Smooth muscle cell (in vitro differentiated cells): ENCODE measurements at regions not wholly inside any gene's neighbourhood (a gene's known extent, or its start where the extent isn't known, plus 50 kb on each side); places are given as distances from the start of the nearest gene placed in this dataset.

Source experiments
- DNase-seq: peaks from one replicate; lab custom pipeline; 2025; ENCODE audit not compliant: unreplicated experiment; lab: John Stamatoyannopoulos, UW
- H2AFZ ChIP-seq: fragments of 200-600 bp; sonication (generic); 2 replicates; pipeline ENCODE4 v1.6.0; 2016; ENCODE audit warnings: antibody characterized with exemption, low read depth, mild to moderate bottlenecking
- H3F3A ChIP-seq: fragments of 200-600 bp; sonication (generic); 2 replicates; pipeline ENCODE4 v1.6.0; 2017; ENCODE audit warnings: antibody characterized with exemption, low read depth
- H3K27ac ChIP-seq: fragments of 200-600 bp; sonication (generic); 2 replicates; pipeline ENCODE4 v1.5.1; 2016; ENCODE audit warnings: low read depth, mild to moderate bottlenecking
- H3K27me3 ChIP-seq: fragments of 200-600 bp; sonication (generic); 2 replicates; pipeline ENCODE4 v1.6.1; 2016; ENCODE audit warnings: low read depth, mild to moderate bottlenecking
- H3K36me3 ChIP-seq: fragments of 200-600 bp; sonication (generic); 2 replicates; pipeline ENCODE4 v1.5.1; 2016; ENCODE audit warnings: low read depth
- H3K4me1 ChIP-seq: fragments of 200-600 bp; sonication (generic); 2 replicates; pipeline ENCODE4 v1.5.1; 2016; ENCODE audit warnings: low read depth
- H3K4me2 ChIP-seq: fragments of 200-600 bp; sonication (generic); 2 replicates; pipeline ENCODE4 v1.6.0; 2016; ENCODE audit warnings: mild to moderate bottlenecking
- H3K4me3 ChIP-seq: fragments of 200-600 bp; sonication (generic); 2 replicates; pipeline ENCODE4 v1.5.1; 2016; ENCODE audit warnings: mild to moderate bottlenecking
- H3K79me2 ChIP-seq: fragments of 200-600 bp; sonication (generic); 2 replicates; pipeline ENCODE4 v1.6.0; 2016; ENCODE audit warnings: low read depth, mild to moderate bottlenecking
- H3K9ac ChIP-seq: fragments of 200-600 bp; sonication (generic); 2 replicates; pipeline ENCODE4 v1.6.0; 2016; ENCODE audit warnings: low read depth
- H3K9me3 ChIP-seq: fragments of 200-600 bp; sonication (generic); replicated peaks from 2 replicates; pipeline ENCODE4 v1.5.1; 2016; ENCODE audit warnings: low read depth
- H4K20me1 ChIP-seq: fragments of 200-600 bp; sonication (generic); 2 replicates; pipeline ENCODE4 v1.6.0; 2016; ENCODE audit warnings: low read depth
- WGBS: methylation state at CpG from one replicate; pipeline ENCODE4 v1.1.7; 2016; ENCODE audit warnings: low lambda C conversion rate; 5-methylcytosine and 5-hydroxymethylcytosine counted together
- TF ChIP-seq, protein P1 (sequence below): fragments of 200-600 bp; sonication (generic); IDR thresholded peaks from 2 replicates; pipeline ENCODE4 v1.5.1; 2017; ENCODE audit warnings: borderline replicate concordance, mild to moderate bottlenecking, antibody characterized with exemption; ENCODE audit not compliant: insufficient read depth, poor library complexity, severe bottlenecking

DNA sequence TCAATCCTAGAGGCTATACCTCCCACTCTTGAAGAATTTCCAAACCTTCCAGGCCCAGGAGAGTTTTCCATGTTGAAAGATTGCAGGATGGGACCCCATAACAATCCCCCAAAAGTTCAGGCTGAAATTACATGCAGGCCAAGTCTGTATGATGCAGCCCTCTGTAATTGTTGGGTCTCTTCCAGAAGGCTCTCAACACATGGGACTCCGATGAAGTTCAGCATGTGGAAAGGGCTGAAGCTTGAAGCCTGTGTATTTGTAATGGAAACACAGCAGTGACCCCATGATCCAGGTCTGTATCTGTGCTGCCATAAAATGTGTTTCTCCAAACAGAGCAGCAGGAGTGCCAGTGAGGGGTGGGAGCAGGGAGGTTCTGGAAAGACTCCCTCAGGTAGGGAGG is 202.5 kb upstream of the LYPLAL1 start:
- no peak overlapping the region for H3K27ac ChIP-seq
- H3F3A ChIP-seq: no peaks in the 10 kb centered on the region
- TF ChIP-seq, protein P1, sequence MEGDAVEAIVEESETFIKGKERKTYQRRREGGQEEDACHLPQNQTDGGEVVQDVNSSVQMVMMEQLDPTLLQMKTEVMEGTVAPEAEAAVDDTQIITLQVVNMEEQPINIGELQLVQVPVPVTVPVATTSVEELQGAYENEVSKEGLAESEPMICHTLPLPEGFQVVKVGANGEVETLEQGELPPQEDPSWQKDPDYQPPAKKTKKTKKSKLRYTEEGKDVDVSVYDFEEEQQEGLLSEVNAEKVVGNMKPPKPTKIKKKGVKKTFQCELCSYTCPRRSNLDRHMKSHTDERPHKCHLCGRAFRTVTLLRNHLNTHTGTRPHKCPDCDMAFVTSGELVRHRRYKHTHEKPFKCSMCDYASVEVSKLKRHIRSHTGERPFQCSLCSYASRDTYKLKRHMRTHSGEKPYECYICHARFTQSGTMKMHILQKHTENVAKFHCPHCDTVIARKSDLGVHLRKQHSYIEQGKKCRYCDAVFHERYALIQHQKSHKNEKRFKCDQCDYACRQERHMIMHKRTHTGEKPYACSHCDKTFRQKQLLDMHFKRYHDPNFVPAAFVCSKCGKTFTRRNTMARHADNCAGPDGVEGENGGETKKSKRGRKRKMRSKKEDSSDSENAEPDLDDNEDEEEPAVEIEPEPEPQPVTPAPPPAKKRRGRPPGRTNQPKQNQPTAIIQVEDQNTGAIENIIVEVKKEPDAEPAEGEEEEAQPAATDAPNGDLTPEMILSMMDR: no peak
- H2AFZ ChIP-seq: no peak overlapping the region
- no peaks in the 10 kb centered on the region for H3K27me3 ChIP-seq
- H3K4me2 ChIP-seq: no peak overlapping the region
- no peaks in the 10 kb centered on the region for H3K79me2 ChIP-seq
- no peaks in the 10 kb centered on the region for H3K36me3 ChIP-seq
- H4K20me1 ChIP-seq: no peaks in the 10 kb centered on the region
- no peaks in the 10 kb centered on the region for H3K9me3 ChIP-seq
- H3K4me3 ChIP-seq: no peak overlapping the region
- H3K9ac ChIP-seq: no peak overlapping the region
- 100% methylated on average over 1 of the region's 1 CpG for WGBS
- DNase-seq: no peak
- H3K4me1 ChIP-seq: no peaks in the 10 kb centered on the region

DNA sequence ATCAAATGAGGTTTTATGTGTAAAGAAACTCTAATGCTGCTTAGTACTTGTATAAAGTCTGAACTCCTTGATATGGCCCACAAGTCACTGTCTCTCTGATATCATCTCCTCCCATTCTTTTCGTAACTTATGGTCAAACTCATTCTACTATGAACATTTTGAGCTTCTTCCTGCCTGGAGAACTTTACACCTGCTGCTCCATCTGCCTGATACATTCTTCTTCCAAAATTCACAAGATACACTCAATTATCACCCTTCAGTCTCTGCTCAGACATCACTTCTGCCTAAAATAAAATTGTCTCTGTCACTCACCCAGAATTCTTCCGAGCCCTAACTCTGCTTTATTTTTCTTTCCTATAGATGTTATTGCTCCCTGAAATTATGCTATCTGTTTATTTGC is 192.8 kb upstream of the LYPLAL1 start:
- H3K79me2 ChIP-seq: no peaks in the 10 kb centered on the region
- no peak overlapping the region for H3K4me3 ChIP-seq
- H3K27me3 ChIP-seq: peaks cover 11% of the 10 kb centered on the region
- no peak overlapping the region for H2AFZ ChIP-seq
- TF ChIP-seq, protein P1: no peak
- H3K4me1 ChIP-seq: no peaks in the 10 kb centered on the region
- DNase-seq: no peak
- no peak overlapping the region for H3K27ac ChIP-seq
- no peak overlapping the region for H3K9ac ChIP-seq
- no peaks in the 10 kb centered on the region for H3K36me3 ChIP-seq
- 94% methylated on average over 2 of the region's 2 CpGs for WGBS
- H3F3A ChIP-seq: no peaks in the 10 kb centered on the region
- H3K9me3 ChIP-seq: no peaks in the 10 kb centered on the region
- no peaks in the 10 kb centered on the region for H4K20me1 ChIP-seq
- H3K4me2 ChIP-seq: no peak overlapping the region

DNA sequence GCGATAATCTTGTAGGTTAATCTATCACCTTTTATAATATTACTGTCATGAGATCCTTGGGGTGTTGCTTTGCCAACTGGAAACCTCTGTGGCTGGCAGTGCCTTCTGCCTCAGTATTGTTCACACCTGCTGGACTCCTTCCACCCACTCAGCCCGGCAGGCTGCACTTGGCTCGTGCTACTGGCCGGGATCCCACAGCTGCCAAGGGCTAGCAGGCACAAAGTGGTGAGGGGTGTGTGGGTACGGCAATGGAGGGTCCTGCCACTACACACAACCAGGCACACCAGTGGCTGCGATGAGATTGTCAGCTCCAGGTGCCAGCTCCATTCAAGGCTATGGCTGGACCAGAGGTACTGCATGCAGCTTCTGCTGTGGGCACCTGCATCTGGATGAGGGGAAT is 191.2 kb upstream of the LYPLAL1 start:
- Histone ChIP-seq H3K9me3 (no peaks in the 10 kb centered on the region), H3K27ac (no peak overlapping the region), H3K4me3 (no peak overlapping the region), H3F3A (no peaks in the 10 kb centered on the region), H4K20me1 (no peaks in the 10 kb centered on the region), H3K27me3 (peaks cover 14% of the 10 kb centered on the region), H3K4me2 (no peak overlapping the region), H3K9ac (no peak overlapping the region), H3K4me1 (no peaks in the 10 kb centered on the region), H2AFZ (no peak overlapping the region), H3K79me2 (no peaks in the 10 kb centered on the region), H3K36me3 (no peaks in the 10 kb centered on the region)
- WGBS: over 99% methylated on average over 6 of the region's 6 CpGs
- DNase-seq: no peak
- TF ChIP-seq, protein P1: no peak

DNA sequence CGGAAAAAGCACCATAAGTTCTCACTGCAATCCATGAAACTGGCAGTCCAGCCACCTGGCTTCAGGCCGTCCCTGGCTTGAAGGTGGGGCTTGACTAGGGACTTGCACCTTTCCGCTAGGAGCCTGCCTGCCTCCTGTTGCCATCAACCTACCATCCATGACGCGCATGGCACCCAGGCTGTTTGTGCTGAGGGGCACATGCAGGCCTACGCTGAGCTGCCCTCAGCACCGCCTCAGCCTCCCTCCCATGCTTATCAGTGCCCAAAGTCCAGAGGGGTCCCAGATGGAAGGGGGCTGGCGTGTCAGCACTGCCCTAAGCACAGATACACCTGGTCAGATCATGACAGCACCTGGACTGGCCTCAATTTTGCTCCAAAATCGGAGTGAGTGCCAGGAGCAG is 190.2 kb upstream of the LYPLAL1 start:
- H3K79me2 ChIP-seq: no peaks in the 10 kb centered on the region
- no peak overlapping the region for H3K4me3 ChIP-seq
- H4K20me1 ChIP-seq: no peaks in the 10 kb centered on the region
- no peaks in the 10 kb centered on the region for H3K36me3 ChIP-seq
- DNase-seq: no peak
- no peak overlapping the region for H3K27ac ChIP-seq
- H3K4me1 ChIP-seq: no peaks in the 10 kb centered on the region
- no peak overlapping the region for H2AFZ ChIP-seq
- no peaks in the 10 kb centered on the region for H3F3A ChIP-seq
- H3K4me2 ChIP-seq: no peak overlapping the region
- no peak overlapping the region for H3K9ac ChIP-seq
- H3K9me3 ChIP-seq: no peaks in the 10 kb centered on the region
- 94% methylated on average over 9 of the region's 9 CpGs for WGBS
- H3K27me3 ChIP-seq: peaks cover 14% of the 10 kb centered on the region
- TF ChIP-seq, protein P1: no peak
